Ascending aorta (tissue), 2 donors: ENCODE measurements at regions not wholly inside any gene's neighbourhood (a gene's known extent, or its start where the extent isn't known, plus 50 kb on each side); places are given as distances from the start of the nearest gene placed in this dataset.

ENCODE experiments used
- DNase-seq, 2 donors: peaks; one replicate each; pipeline ENCODE4 v3.0.0-alpha.2; 2019; ENCODE audit warnings: low spot score in 2 of 2
- H3K27ac ChIP-seq, 2 donors: fragments of 200-600 bp; sonication (generic); one replicate each; pipeline ENCODE4 v1.5.1; 2016 to 2017; ENCODE audit warnings: mild to moderate bottlenecking in 1 of 2
- H3K27me3 ChIP-seq: fragments of 200-600 bp; sonication (generic); one replicate; pipeline ENCODE4 v1.5.1; 2017
- H3K36me3 ChIP-seq, 2 donors: fragments of 200-600 bp; sonication (generic); one replicate each; pipeline ENCODE4 v1.5.1; 2016
- H3K4me1 ChIP-seq, 2 donors: fragments of 200-600 bp; sonication (generic); one replicate each; pipeline ENCODE4 v1.5.1; 2016 to 2017; ENCODE audit warnings: mild to moderate bottlenecking in 1 of 2
- H3K4me3 ChIP-seq, 2 donors: fragments of 200-600 bp; sonication (generic); one replicate each; pipeline ENCODE4 v1.5.1; 2016 to 2017; ENCODE audit warnings: mild to moderate bottlenecking in 1 of 2
- H3K9me3 ChIP-seq, 2 donors: fragments of 200-600 bp; sonication (generic); one replicate each; pipeline ENCODE4 v1.5.1; 2016
- CTCF ChIP-seq, 3 experiments: fragments of 200-600 bp in 2 of 3; fragments of 450-650 bp in 1 of 3; sonication (generic) in 2 of 3; IDR thresholded peaks; one replicate each; pipeline ENCODE4 v1.5.1; 2016 to 2019; ENCODE audit warnings: antibody characterized with exemption in 3 of 3, mild to moderate bottlenecking in 1 of 3, moderate library complexity in 1 of 3
- intact Hi-C: fragments of 100-400 bp; cut with DNase I; formaldehyde crosslinking; loops from one replicate; pipeline ENCODE4 v1.15.1; 2023

- DNase-seq: no peak
- no peak for TF ChIP-seq CTCF (IDR thresholded peaks at IDR 0.05)
- no peak overlapping the region for H3K4me3 ChIP-seq
- no peaks in the 10 kb centered on the region for H3K4me1 ChIP-seq
- no peaks in the 10 kb centered on the region for H3K27me3 ChIP-seq
- H3K9me3 ChIP-seq: no peaks in the 10 kb centered on the region
- intact Hi-C loops: loop anchor here (10.0 kb wide), 1 partner anchor 229 kb away; no protein-coding TSS in a partner anchor
- no peaks in the 10 kb centered on the region for H3K36me3 ChIP-seq
- H3K27ac ChIP-seq: no peak overlapping the region
Measured at GRCh38 chr3:69435274-69436265, 49.7 kb upstream of the FRMD4B start.
